ENCODE measurements at regions not wholly inside any gene's neighbourhood (a gene's known extent, or its start where the extent isn't known, plus 50 kb on each side); places are given as distances from the start of the nearest gene placed in this dataset.

DNA sequence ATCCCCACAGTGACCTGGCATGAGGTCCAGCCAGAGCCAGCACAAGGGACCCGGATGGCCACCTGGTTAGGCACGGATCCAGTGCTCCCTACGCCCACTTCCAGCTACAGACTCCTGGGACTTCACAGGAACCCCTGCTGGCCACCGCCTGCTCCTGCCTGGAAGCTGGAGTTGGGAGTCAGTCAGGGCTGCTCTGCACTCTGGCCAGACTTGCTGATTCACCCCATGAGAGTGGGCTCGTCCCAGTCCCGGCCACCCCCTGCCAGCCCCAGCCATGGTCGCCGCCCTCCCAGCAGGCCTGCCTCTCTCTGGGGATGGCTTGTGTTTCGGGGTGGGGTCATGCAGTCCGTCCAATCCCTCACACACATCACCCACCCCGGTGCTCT, 125.8 kb downstream of the DLL1 start:
- H3K4me3 Mint-ChIP-seq = no peak overlapping the region
- peaks cover 20 to 24% of the 10 kb centered on the region in 2 donors for H3K4me1 Mint-ChIP-seq
- no peak overlapping the region for H3K27ac Mint-ChIP-seq
- H3K9me3 Mint-ChIP-seq = peaks cover 0 to 3% (median 0%) of the 10 kb centered on the region in 6 donors
- DNase-seq = no peak
- H3K27me3 Mint-ChIP-seq (ENCODE audit: low read depth in 3 of 3) = peaks cover 7 to 11% (median 9%) of the 10 kb centered on the region in 3 donors
- H3K36me3 Mint-ChIP-seq = no peaks in the 10 kb centered on the region

DNA sequence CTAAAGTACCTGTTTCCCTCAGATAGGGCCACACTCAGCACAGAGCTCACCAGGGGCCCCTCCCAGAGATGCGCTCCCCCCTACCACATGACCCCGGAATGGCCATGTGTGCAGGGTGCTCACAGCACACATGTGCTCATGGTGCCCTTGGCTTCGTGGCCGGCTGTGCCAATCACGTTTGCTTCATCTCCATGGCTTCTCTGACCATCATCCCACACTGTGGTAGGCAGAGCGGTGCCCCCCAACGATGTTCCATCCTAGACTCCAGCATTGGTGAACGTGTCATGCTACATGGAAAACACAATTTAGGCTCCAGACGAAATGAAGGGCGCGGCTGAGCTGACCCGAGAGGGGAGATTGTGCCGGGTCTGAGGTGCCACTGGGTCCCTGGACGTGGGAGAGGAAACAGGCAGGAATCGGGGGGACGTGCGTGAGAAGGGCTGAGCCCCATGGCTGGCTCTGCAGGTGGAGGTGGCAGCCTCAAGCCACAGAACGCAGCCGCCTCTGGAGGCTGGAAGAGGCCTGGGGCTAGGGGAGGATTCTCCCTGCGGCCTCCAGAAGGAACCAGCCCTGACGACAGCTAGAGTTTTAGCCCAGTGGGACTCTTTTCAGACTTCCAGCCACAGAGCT, 126.5 kb downstream of the DLL1 start:
- H3K27me3 Mint-ChIP-seq (ENCODE audit: low read depth in 3 of 3) = peaks cover 7 to 11% (median 9%) of the 10 kb centered on the region in 3 donors
- peaks cover 20 to 24% of the 10 kb centered on the region in 2 donors for H3K4me1 Mint-ChIP-seq
- H3K9me3 Mint-ChIP-seq = peaks cover 0 to 3% (median 0%) of the 10 kb centered on the region in 6 donors
- no peak for DNase-seq
- H3K4me3 Mint-ChIP-seq = no peak overlapping the region
- no peaks in the 10 kb centered on the region for H3K36me3 Mint-ChIP-seq
- H3K27ac Mint-ChIP-seq = peak overlapping the region in 1 of 6 donors; percentile 19

- no peak for DNase-seq
- Mint-ChIP-seq H3K36me3 (no peaks in the 10 kb centered on the region), H3K4me3 (peak overlapping the region in 3 of 5 donors; percentile 3 to 64 (median 59)), H3K4me1 (peaks cover 20 to 24% of the 10 kb centered on the region in 2 donors), H3K27ac (peak overlapping the region in 3 of 6 donors; percentile 19 to 71 (median 41)), H3K27me3 (ENCODE audit: low read depth in 3 of 3) (peaks cover 7 to 11% (median 9%) of the 10 kb centered on the region in 3 donors), H3K9me3 (peaks cover 0 to 3% (median 0%) of the 10 kb centered on the region in 6 donors)
Measured at GRCh38 chr6:170163405-170164170, 127.3 kb downstream of the DLL1 start.

DNA sequence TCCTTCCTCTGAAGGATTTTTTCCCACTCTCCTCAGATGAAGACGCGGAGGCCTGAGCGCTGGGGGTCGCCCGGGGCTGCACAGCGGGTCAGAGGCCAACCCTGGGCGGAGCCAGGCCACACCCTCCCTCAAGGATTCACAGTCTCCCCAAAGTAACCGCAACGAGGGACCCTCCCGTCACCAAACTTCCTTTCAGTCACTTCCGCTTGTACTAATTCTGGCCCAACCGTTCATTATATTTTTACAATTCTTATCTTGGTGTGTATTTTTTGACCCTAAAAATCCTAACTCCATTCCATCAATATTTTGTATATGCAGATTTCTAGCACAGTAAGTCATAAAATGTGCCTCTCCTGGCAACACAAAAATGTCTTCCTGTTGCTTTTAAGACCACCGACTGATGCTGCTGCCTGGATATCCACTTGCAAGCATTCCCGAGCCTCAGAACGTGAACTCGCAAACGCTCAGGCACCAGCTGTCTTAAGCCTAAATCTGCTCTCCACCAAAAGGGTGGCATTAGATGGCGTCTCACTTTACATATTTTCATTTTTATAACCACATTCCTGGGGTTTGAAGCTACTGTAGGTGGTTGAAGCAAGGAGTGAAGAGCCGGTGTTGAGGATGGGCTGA, 128.0 kb downstream of the DLL1 start:
- H3K4me3 Mint-ChIP-seq = peak overlapping the region; percentile 52 to 77 (median 62)

DNA sequence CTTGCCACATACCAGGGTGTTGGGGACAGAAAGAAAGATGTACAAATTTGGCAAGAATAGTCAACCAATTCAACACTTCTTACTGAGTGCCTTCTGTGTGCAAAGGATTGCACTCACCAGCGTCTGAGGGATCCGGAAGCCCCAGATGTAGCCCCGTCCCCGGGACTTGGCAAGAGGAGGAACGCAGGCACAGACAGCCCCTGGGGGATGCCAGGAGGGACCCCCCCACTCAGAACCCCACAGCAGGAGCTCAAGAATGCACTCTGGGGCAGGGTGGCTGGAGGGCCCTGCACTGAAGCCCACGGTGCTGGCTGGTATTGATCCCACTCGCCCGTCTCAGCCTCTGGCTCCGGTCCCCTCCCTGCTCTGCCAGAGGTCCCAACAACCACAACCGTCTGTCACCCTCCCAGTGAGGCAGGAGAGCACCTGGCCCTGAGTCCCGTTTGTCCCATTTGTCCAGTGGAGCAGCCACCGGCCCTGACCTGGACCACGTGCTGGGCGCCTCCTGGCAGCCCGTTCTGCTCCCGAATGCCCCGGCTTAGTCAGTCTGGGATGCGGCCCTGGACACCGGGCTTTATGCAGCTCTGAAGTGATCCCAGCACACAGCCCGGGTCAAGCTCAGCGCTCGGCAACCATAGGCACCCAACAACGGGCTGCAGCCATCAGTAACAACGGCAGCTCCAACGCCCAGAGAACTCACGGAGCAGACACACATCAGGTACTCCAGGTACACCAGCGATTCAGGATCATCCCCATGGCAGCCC, 128.7 kb downstream of the DLL1 start:
- H3K4me3 Mint-ChIP-seq = peak overlapping the region in 4 of 5 donors; percentile 52 to 77 (median 60)
- DNase-seq = no peak
- H3K4me1 Mint-ChIP-seq = peaks cover 20 to 27% of the 10 kb centered on the region in 2 donors
- peaks cover 2 to 11% (median 10%) of the 10 kb centered on the region in 3 donors for H3K27me3 Mint-ChIP-seq (ENCODE audit: low read depth in 3 of 3)
- no peaks in the 10 kb centered on the region for H3K36me3 Mint-ChIP-seq
- H3K27ac Mint-ChIP-seq = no peak overlapping the region
- H3K9me3 Mint-ChIP-seq = peaks cover 0 to 1% (median 0%) of the 10 kb centered on the region in 6 donors

More for the DNA sequence above, 128.0 kb downstream of the DLL1 start:
- Mint-ChIP-seq H3K27me3 (ENCODE audit: low read depth in 3 of 3) (peaks cover 3 to 11% (median 7%) of the 10 kb centered on the region in 3 donors), H3K27ac (peak overlapping the region in 3 of 6 donors; percentile 21 to 71 (median 41)), H3K4me1 (peaks cover 20 to 25% of the 10 kb centered on the region in 2 donors), H3K9me3 (peaks cover 0 to 3% (median 0%) of the 10 kb centered on the region in 6 donors), H3K36me3 (no peaks in the 10 kb centered on the region)
- no peak for DNase-seq

- H3K4me1 Mint-ChIP-seq = peaks cover 20 to 27% of the 10 kb centered on the region in 2 donors
- no peak overlapping the region for H3K4me3 Mint-ChIP-seq
- no peak overlapping the region for H3K27ac Mint-ChIP-seq
- peaks cover 2 to 11% (median 10%) of the 10 kb centered on the region in 3 donors for H3K27me3 Mint-ChIP-seq (ENCODE audit: low read depth in 3 of 3)
- DNase-seq = no peak
- H3K36me3 Mint-ChIP-seq = no peaks in the 10 kb centered on the region
- no peaks in the 10 kb centered on the region for H3K9me3 Mint-ChIP-seq
Measured at GRCh38 chr6:170160628-170161611, 130.0 kb downstream of the DLL1 start.

DNA sequence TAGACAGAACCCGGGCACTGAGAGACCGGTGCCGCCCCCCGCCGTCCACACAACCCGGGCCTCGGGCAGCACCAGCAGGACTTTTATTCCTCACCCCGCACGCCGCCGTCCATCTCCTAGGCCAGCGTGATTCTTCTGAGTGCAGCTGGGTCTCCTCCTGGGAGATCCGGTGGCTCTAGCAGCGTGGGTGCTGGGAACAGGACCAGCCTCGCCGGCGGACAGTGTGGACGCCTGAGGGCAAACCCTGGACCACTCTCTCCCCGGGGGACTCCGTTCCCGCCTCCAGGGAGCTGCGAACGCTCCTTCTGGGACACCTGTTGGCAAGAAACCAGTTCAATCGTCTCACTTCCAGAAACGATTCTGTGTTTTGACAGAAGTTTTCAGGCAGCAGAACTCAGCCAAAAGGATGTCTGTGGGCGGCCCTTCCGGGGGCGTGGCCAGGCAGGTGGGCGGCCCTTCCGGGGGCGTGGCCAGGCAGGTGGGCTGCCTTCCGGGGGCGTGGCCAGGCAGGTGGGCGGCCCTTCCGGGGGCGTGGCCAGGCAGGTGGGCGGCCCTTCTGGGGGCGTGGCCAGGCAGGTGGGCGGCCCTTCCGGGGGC, 130.7 kb downstream of the DLL1 start:
- H3K27ac Mint-ChIP-seq = no peak overlapping the region
- DNase-seq = no peak
- peaks cover 20 to 23% of the 10 kb centered on the region in 2 donors for H3K4me1 Mint-ChIP-seq
- no peaks in the 10 kb centered on the region for H3K9me3 Mint-ChIP-seq
- H3K4me3 Mint-ChIP-seq = no peak overlapping the region
- H3K27me3 Mint-ChIP-seq (ENCODE audit: low read depth in 3 of 3) = peaks cover 2 to 9% (median 9%) of the 10 kb centered on the region in 3 donors
- no peaks in the 10 kb centered on the region for H3K36me3 Mint-ChIP-seq

DNA sequence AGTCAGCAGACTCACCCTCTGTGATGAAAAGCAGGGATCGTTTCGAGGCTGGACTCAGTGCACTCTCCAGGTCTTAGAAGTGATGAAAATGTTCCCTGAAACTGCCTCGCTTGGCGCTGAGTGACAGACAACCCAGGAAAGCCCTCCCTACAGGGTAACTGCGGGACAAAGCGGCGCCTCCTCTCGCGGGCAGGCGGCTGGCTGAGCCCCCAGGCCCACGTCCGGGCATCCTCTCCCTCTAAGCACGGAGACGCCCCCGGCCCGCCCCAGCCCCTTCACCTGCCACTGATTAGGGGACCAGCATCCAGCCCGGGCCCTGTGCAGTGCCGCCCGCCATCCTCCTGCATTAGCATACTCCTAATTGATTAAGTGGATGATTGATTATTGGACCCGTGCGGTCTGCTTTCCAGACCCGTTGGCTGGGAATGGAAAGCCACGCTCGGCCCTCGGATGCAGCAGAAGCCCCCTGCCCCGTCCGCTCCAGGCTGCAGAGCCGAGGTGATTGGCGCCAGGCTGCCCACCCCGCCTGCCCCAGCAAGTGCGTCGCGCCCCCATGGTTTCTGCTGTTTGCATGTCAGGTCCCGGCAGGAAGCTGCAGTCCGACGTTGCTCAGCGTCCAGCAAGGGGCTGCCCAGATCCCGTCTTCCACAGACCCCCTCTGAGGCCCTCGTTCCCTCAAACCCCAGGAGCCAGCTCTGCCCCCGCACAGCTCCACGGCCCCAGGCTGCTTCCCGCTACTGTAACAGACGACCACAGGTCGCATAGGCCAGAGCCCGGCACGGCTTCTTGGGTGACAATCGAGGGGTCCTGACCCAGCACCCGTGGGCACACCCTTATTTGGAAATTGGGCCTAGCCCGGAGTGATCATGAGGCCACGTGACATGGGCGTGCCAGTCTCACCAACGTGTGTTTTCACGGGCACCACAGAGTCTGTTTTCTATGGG, 131.6 kb downstream of the DLL1 start:
- no peak overlapping the region for H3K27ac Mint-ChIP-seq
- H3K4me3 Mint-ChIP-seq = no peak overlapping the region
- peaks cover 2 to 9% (median 8%) of the 10 kb centered on the region in 3 donors for H3K27me3 Mint-ChIP-seq (ENCODE audit: low read depth in 3 of 3)
- no peak for DNase-seq
- no peaks in the 10 kb centered on the region for H3K9me3 Mint-ChIP-seq
- peaks cover 20 to 23% of the 10 kb centered on the region in 2 donors for H3K4me1 Mint-ChIP-seq
- H3K36me3 Mint-ChIP-seq = no peaks in the 10 kb centered on the region

DNA sequence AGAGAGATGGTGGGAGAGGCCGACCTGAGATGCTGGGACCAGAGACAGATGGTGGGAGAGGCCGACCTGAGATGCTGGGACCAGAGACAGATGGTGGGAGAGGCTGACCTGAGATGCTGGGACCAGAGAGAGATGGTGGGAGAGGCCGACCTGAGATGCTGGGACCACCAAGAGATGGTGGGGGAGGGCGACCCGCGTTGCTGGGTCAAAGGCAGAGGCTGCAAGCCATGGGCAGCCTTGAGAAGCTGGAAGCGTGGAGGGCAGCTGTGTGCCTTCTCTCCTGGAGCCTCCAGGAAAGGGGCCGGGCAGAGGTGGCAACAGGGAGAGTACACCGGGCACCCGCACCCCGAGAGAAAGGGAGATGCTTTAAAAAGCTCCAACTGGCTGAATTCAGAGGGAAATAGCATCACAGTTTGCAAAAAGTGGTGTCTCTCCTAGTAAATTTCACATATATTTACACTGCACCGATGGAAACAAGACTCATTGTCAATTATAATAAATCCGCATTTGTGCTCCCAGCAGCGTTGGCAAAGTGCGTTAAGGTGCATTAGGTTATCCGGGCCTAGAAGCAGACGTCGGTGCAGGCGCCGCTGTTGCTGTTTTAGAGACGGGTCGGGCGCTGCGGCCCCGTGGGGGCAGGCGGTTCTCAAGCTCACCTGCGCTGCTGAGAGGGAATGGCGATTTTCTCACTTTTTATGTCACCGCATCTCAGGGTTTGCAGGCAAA, 132.4 kb downstream of the DLL1 start:
- H3K4me3 Mint-ChIP-seq = no peak overlapping the region
- H3K4me1 Mint-ChIP-seq = peaks cover 20% of the 10 kb centered on the region in 2 donors
- peaks cover 0 to 9% (median 2%) of the 10 kb centered on the region in 3 donors for H3K27me3 Mint-ChIP-seq (ENCODE audit: low read depth in 3 of 3)
- H3K36me3 Mint-ChIP-seq = no peaks in the 10 kb centered on the region
- H3K27ac Mint-ChIP-seq = no peak overlapping the region
- no peaks in the 10 kb centered on the region for H3K9me3 Mint-ChIP-seq
- no peak for DNase-seq

GRCh38 chr6:170157567-170158218, 133.2 kb downstream of the DLL1 start:
- Mint-ChIP-seq H3K36me3 (no peaks in the 10 kb centered on the region), H3K4me1 (peaks cover 12 to 14% of the 10 kb centered on the region in 2 donors), H3K27me3 (ENCODE audit: low read depth in 3 of 3) (peaks cover 0 to 10% (median 2%) of the 10 kb centered on the region in 3 donors), H3K27ac (peak overlapping the region in 2 of 6 donors; percentile 27 to 30), H3K4me3 (no peak overlapping the region), H3K9me3 (no peaks in the 10 kb centered on the region)
- no peak for DNase-seq

Measured in immature natural killer cell (primary cell).